Fibroblast of upper back skin (primary cell): ENCODE measurements at regions not wholly inside any gene's neighbourhood (a gene's known extent, or its start where the extent isn't known, plus 50 kb on each side); places are given as distances from the start of the nearest gene placed in this dataset.

Experiments used
- DNase-seq: peaks from one replicate; pipeline ENCODE4 v3.0.0-alpha.2; 2013

- DNase-seq: no peak
Measured at GRCh38 chr10:76733441-76733936, 904.1 kb downstream of the KCNMA1 start.

- DNase-seq: no peak
Measured at GRCh38 chr10:76732306-76732705, 905.3 kb downstream of the KCNMA1 start.

GRCh38 chr10:76729841-76730487, 907.6 kb downstream of the KCNMA1 start:
- DNase-seq: no peak

GRCh38 chr10:76729346-76729745, 908.3 kb downstream of the KCNMA1 start:
- DNase-seq: no peak

GRCh38 chr10:76727038-76727437, 910.6 kb downstream of the KCNMA1 start:
- DNase-seq: no peak

- no peak for DNase-seq
Measured at GRCh38 chr10:76723844-76724243, 913.8 kb downstream of the KCNMA1 start.

GRCh38 chr10:76721891-76722505, 915.6 kb downstream of the KCNMA1 start:
- peak; percentile 43 for DNase-seq

- DNase-seq: no peak
Measured at GRCh38 chr10:76719006-76719405, 918.6 kb downstream of the KCNMA1 start.

- peak; percentile 75 for DNase-seq
Measured at GRCh38 chr10:76717141-76717540, 920.5 kb downstream of the KCNMA1 start.

GRCh38 chr10:76711222-76711997, 926.2 kb downstream of the KCNMA1 start:
- no peak for DNase-seq

GRCh38 chr10:76700241-76700640, 937.4 kb downstream of the KCNMA1 start:
- no peak for DNase-seq

GRCh38 chr10:76697923-76698322, 939.7 kb downstream of the KCNMA1 start:
- no peak for DNase-seq

- peak; percentile 27 for DNase-seq
Measured at GRCh38 chr10:76695069-76695468, 942.5 kb downstream of the KCNMA1 start.

GRCh38 chr10:76686201-76686600, 951.4 kb downstream of the KCNMA1 start:
- DNase-seq: no peak

GRCh38 chr10:76684968-76685367, 952.6 kb downstream of the KCNMA1 start:
- no peak for DNase-seq

- DNase-seq: no peak
Measured at GRCh38 chr10:76681153-76681552, 956.5 kb downstream of the KCNMA1 start.

GRCh38 chr10:76679030-76679429, 958.6 kb downstream of the KCNMA1 start:
- no peak for DNase-seq

GRCh38 chr10:76675951-76676587, 961.5 kb downstream of the KCNMA1 start:
- DNase-seq: peak; percentile 10

- DNase-seq: no peak
Measured at GRCh38 chr10:76675561-76675950, 962.1 kb downstream of the KCNMA1 start.

GRCh38 chr10:76667408-76668370, 969.9 kb downstream of the KCNMA1 start:
- DNase-seq: no peak

GRCh38 chr10:76666891-76667290, 970.7 kb downstream of the KCNMA1 start:
- no peak for DNase-seq

GRCh38 chr10:76665029-76665428, 972.6 kb downstream of the KCNMA1 start:
- no peak for DNase-seq
